ENCODE measurements at regions not wholly inside any gene's neighbourhood (a gene's known extent, or its start where the extent isn't known, plus 50 kb on each side); places are given as distances from the start of the nearest gene placed in this dataset.

- Histone ChIP-seq H3K4me1 (ENCODE audit: control insufficient read depth in 1 of 2, insufficient read depth in 2 of 2, low read length in 2 of 2) (no peaks in the 10 kb centered on the region), H3K36me3 (ENCODE audit: control insufficient read depth in 1 of 2, insufficient read depth in 2 of 2, low read length in 2 of 2) (no peaks in the 10 kb centered on the region), H3K4me3 (replicated peaks in 1 of 2; ENCODE audit: low read depth in 1 of 2, low read length in 2 of 2) (no peak overlapping the region), H3K79me2 (ENCODE audit: insufficient read depth, low read length) (no peaks in the 10 kb centered on the region), H3K4me2 (ENCODE audit: low read length) (no peak overlapping the region), H3K27me3 (ENCODE audit: insufficient read depth, low read length) (no peaks in the 10 kb centered on the region), H3K9me2 (ENCODE audit: insufficient read depth) (no peaks in the 10 kb centered on the region), H3K9ac (ENCODE audit: low read length) (no peak overlapping the region), H3K9me3 (ENCODE audit: control insufficient read depth in 1 of 2, insufficient read depth in 1 of 2, low read depth in 1 of 2, low read length in 2 of 2) (no peaks in the 10 kb centered on the region), H3K27ac (ENCODE audit: low read depth, low read length) (no peak overlapping the region), H2AFZ (ENCODE audit: low read depth, low read length, poor library complexity, severe bottlenecking) (no peak overlapping the region), H4K20me1 (ENCODE audit: insufficient read depth) (no peaks in the 10 kb centered on the region)
- DNase-seq (ENCODE audit: low read depth, low spot score) (no peak), ATAC-seq (no peak)
- intact Hi-C loops (cut with micrococcal nuclease) = no loop called here
- no TSS peak for BruUV-seq (replicated peaks)
- ChIA-PET RAD21 (ENCODE audit: low non-redundant PET in 1 of 2, low total read pairs in 2 of 2, uncharacterized antibody in 2 of 2, unreplicated experiment in 2 of 2) (no interaction called here), POLR2A (no interaction called here), CTCF (no interaction called here)
- TF ChIP-seq POLR2AphosphoS5 (IDR thresholded peaks at IDR 0.05; ENCODE audit: low read depth, low read length) (no peak), EGR1 (IDR thresholded peaks at IDR 0.05; ENCODE audit: low read depth) (no peak), ZFX (IDR thresholded peaks at IDR 0.05) (no peak)
Observed at GRCh38 chr10:23965123-23965522, 243.8 kb upstream of the KIAA1217 start.

GRCh38 chr10:23965880-23966279 lies 243.1 kb upstream of the KIAA1217 start:
- intact Hi-C loops (cut with micrococcal nuclease) = no loop called here
- Histone ChIP-seq H3K27ac (ENCODE audit: low read depth, low read length) (no peak overlapping the region), H2AFZ (ENCODE audit: low read depth, low read length, poor library complexity, severe bottlenecking) (no peak overlapping the region), H3K79me2 (ENCODE audit: insufficient read depth, low read length) (no peaks in the 10 kb centered on the region), H3K9ac (ENCODE audit: low read length) (no peak overlapping the region), H3K27me3 (ENCODE audit: insufficient read depth, low read length) (no peaks in the 10 kb centered on the region), H3K4me3 (replicated peaks in 1 of 2; ENCODE audit: low read depth in 1 of 2, low read length in 2 of 2) (no peak overlapping the region), H3K9me3 (ENCODE audit: control insufficient read depth in 1 of 2, insufficient read depth in 1 of 2, low read depth in 1 of 2, low read length in 2 of 2) (no peaks in the 10 kb centered on the region), H3K4me1 (ENCODE audit: control insufficient read depth in 1 of 2, insufficient read depth in 2 of 2, low read length in 2 of 2) (no peaks in the 10 kb centered on the region), H3K4me2 (ENCODE audit: low read length) (no peak overlapping the region), H4K20me1 (ENCODE audit: insufficient read depth) (no peaks in the 10 kb centered on the region), H3K36me3 (ENCODE audit: control insufficient read depth in 1 of 2, insufficient read depth in 2 of 2, low read length in 2 of 2) (no peaks in the 10 kb centered on the region), H3K9me2 (ENCODE audit: insufficient read depth) (no peaks in the 10 kb centered on the region)
- BruUV-seq (replicated peaks) = no TSS peak
- CTCF ChIA-PET = no interaction called here
- ATAC-seq (no peak), DNase-seq (ENCODE audit: low read depth, low spot score) (no peak)
- RAD21 ChIA-PET (ENCODE audit: low non-redundant PET in 1 of 2, low total read pairs in 2 of 2, uncharacterized antibody in 2 of 2, unreplicated experiment in 2 of 2) = no interaction called here
- TF ChIP-seq ZNF274 (IDR thresholded peaks at IDR 0.05; ENCODE audit: low read depth, low read length) (no peak), FOSL1 (IDR thresholded peaks at IDR 0.05; ENCODE audit: low read depth) (no peak), CBX3 (IDR thresholded peaks at IDR 0.05; ENCODE audit: low read depth) (no peak), REST (IDR thresholded peaks at IDR 0.05; ENCODE audit: low read depth) (no peak), RAD21 (IDR thresholded peaks at IDR 0.05; ENCODE audit: low read depth) (no peak), ZFX (IDR thresholded peaks at IDR 0.05) (no peak)
- TF ChIP-seq, protein P1, sequence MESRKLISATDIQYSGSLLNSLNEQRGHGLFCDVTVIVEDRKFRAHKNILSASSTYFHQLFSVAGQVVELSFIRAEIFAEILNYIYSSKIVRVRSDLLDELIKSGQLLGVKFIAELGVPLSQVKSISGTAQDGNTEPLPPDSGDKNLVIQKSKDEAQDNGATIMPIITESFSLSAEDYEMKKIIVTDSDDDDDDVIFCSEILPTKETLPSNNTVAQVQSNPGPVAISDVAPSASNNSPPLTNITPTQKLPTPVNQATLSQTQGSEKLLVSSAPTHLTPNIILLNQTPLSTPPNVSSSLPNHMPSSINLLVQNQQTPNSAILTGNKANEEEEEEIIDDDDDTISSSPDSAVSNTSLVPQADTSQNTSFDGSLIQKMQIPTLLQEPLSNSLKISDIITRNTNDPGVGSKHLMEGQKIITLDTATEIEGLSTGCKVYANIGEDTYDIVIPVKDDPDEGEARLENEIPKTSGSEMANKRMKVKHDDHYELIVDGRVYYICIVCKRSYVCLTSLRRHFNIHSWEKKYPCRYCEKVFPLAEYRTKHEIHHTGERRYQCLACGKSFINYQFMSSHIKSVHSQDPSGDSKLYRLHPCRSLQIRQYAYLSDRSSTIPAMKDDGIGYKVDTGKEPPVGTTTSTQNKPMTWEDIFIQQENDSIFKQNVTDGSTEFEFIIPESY (IDR thresholded peaks at IDR 0.05; ENCODE audit: extremely low read depth, insufficient replicate concordance, low read length) = no peak
- POLR2A ChIA-PET = no interaction called here
